ENCODE measurements at regions not wholly inside any gene's neighbourhood (a gene's known extent, or its start where the extent isn't known, plus 50 kb on each side); places are given as distances from the start of the nearest gene placed in this dataset.

- TF ChIP-seq EZH2 (IDR thresholded peaks at IDR 0.05): no peak
- no peak for TF ChIP-seq POLR2AphosphoS5 (IDR thresholded peaks at IDR 0.05; ENCODE audit: borderline replicate concordance, low read depth, low read length)
- TF ChIP-seq FOXP2 (optimal IDR thresholded peaks at IDR 0.05; ENCODE audit: control extremely low read depth, extremely low read length, insufficient read depth): no peak
- Histone ChIP-seq H3K4me3 (no peak overlapping the region), H3K9me3 (ENCODE audit: low read depth, low read length) (no peaks in the 10 kb centered on the region), H3K27ac (no peak overlapping the region), H3K36me3 (ENCODE audit: insufficient read depth, low read length) (no peaks in the 10 kb centered on the region), H3K9ac (ENCODE audit: insufficient read length) (no peak overlapping the region)
- no peak for DNase-seq (ENCODE audit: low read depth, low spot score)
These were observed 154.1 kb upstream of the FAM241A start for GRCh38 chr4:111991163-111991562.

DNA sequence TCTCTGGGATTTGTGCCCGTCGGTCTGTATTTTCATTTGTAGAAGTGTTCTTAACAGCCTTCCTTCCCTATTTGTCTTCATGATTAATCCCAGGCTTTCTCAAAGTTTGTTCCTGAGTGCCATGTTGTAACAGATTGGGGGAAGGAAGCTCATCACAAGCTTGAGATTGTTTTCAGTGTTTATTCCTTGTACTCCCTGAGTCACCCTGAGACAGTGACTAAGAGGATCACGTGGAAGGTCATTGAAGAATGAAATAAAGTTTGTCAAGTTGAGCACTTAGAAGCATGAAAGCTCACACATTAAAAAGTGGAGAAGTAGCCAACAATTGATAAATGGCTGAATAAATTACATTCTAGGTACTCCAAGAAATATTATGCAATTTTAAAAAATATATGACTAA is 153.5 kb upstream of the FAM241A start:
- DNase-seq (ENCODE audit: low read depth, low spot score): no peak

DNA sequence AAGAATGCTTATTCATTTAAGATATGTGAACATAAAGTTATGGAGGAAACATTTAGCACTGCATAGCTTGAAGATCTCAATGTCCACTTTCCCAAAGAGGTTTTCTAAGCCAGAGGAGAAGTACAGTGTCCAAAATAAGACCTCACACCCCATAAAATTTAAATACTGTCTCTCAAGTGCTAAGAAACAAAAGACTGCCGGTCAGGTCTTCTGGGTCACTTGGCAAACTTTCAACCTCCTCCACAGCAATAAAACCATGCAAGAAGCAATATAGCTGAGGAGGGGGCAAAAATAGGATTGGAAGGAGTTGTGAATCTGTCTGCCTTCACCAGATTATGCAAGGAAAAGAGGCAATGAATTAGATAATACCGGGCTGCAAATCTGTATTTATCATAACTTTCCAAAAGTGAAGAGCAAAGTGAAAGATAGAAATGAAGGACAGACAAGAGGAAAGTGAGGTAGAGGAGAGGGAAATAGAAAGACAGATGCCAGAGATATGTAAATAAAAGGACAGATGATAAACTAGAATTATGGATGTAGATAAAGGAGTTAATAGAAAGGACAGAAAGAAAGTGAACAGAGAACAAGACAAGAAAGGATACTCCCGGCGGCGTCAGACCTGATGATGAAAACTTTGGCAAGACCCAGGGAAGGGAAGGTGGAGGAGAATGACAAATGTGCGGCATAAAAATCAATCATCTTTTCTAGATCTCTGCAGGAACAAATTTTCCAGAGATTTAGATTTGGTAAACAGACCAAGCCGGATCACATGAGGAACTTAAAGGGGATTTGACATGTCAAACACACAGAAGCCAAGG is 152.7 kb upstream of the FAM241A start:
- H3K9me3 ChIP-seq (ENCODE audit: low read depth, low read length): no peaks in the 10 kb centered on the region
- no peak overlapping the region for H3K27ac ChIP-seq
- no peak for TF ChIP-seq POLR2AphosphoS5 (IDR thresholded peaks at IDR 0.05; ENCODE audit: borderline replicate concordance, low read depth, low read length)
- TF ChIP-seq FOXP2 (optimal IDR thresholded peaks at IDR 0.05; ENCODE audit: control extremely low read depth, extremely low read length, insufficient read depth): no peak
- no peak for TF ChIP-seq EZH2 (IDR thresholded peaks at IDR 0.05)
- no peak overlapping the region for H3K9ac ChIP-seq (ENCODE audit: insufficient read length)
- no peak overlapping the region for H3K4me3 ChIP-seq
- DNase-seq (ENCODE audit: low read depth, low spot score): no peak
- H3K36me3 ChIP-seq (ENCODE audit: insufficient read depth, low read length): no peaks in the 10 kb centered on the region

More for the DNA sequence above, 153.5 kb upstream of the FAM241A start:
- H3K9me3 ChIP-seq (ENCODE audit: low read depth, low read length): no peaks in the 10 kb centered on the region
- H3K36me3 ChIP-seq (ENCODE audit: insufficient read depth, low read length): no peaks in the 10 kb centered on the region
- no peak overlapping the region for H3K27ac ChIP-seq
- no peak overlapping the region for H3K4me3 ChIP-seq
- TF ChIP-seq FOXP2 (optimal IDR thresholded peaks at IDR 0.05; ENCODE audit: control extremely low read depth, extremely low read length, insufficient read depth) (no peak), POLR2AphosphoS5 (IDR thresholded peaks at IDR 0.05; ENCODE audit: borderline replicate concordance, low read depth, low read length) (no peak), EZH2 (IDR thresholded peaks at IDR 0.05) (no peak)
- no peak overlapping the region for H3K9ac ChIP-seq (ENCODE audit: insufficient read length)

DNA sequence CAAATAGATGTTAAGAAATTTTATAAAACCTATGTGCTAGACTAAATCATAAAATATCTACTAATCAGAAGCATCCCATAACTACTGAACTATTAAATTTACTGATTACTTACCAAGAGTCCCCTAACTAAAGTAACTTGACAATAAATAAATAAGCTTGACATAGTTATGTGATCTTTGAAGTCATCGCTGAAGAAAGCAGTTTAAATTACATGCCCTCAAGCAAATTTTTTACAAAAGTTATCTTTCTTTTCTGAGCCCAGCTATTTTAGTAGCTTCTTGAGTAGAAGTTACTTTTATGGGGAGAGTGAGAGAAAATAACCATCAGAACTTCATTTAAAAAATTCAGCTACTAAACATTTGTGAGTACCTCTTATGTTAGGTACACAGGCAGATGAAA is 150.9 kb upstream of the FAM241A start:
- Histone ChIP-seq H3K4me3 (peak overlapping the region; percentile 12; the same call in 1 of the 2 replicates), H3K27ac (peak overlapping the region; percentile 34; the same call in 1 of the 2 replicates)
- TF ChIP-seq FOXP2 (optimal IDR thresholded peaks at IDR 0.05; ENCODE audit: control extremely low read depth, extremely low read length, insufficient read depth) (no peak), POLR2AphosphoS5 (IDR thresholded peaks at IDR 0.05; ENCODE audit: borderline replicate concordance, low read depth, low read length) (no peak), EZH2 (IDR thresholded peaks at IDR 0.05) (no peak)

DNA sequence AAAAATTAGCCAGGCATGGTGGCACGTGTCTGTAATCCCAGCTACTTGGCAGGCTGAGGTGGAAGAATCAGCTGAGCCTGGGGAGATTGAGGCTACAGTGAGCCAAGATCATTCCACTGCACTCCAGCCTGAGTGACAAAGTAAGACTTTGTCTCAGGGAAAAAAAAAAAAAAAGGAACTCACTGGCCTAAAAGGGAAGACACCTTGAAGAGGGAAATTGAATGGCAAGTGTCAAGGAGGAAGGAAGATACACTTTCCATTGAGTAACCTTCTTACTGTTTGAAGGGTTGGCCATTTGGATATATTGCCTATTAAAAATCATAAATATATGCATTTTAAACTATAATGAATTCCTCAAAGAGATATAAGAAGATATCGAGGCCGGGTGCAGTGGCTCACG is 147.5 kb upstream of the FAM241A start:
- DNase-seq (ENCODE audit: low read depth, low spot score): no peak
- no peak overlapping the region for H3K9ac ChIP-seq (ENCODE audit: insufficient read length)
- TF ChIP-seq POLR2AphosphoS5 (IDR thresholded peaks at IDR 0.05; ENCODE audit: borderline replicate concordance, low read depth, low read length) (no peak), FOXP2 (optimal IDR thresholded peaks at IDR 0.05; ENCODE audit: control extremely low read depth, extremely low read length, insufficient read depth) (no peak), EZH2 (IDR thresholded peaks at IDR 0.05) (no peak)

More for the DNA sequence above, 150.9 kb upstream of the FAM241A start:
- no peaks in the 10 kb centered on the region for H3K36me3 ChIP-seq (ENCODE audit: insufficient read depth, low read length)
- no peak for DNase-seq (ENCODE audit: low read depth, low spot score)
- no peaks in the 10 kb centered on the region for H3K9me3 ChIP-seq (ENCODE audit: low read depth, low read length)
- no peak overlapping the region for H3K9ac ChIP-seq (ENCODE audit: insufficient read length)

GRCh38 chr4:111999801-112000200 is 145.5 kb upstream of the FAM241A start:
- Histone ChIP-seq H3K36me3 (ENCODE audit: insufficient read depth, low read length) (no peaks in the 10 kb centered on the region), H3K9ac (ENCODE audit: insufficient read length) (no peak overlapping the region), H3K9me3 (ENCODE audit: low read depth, low read length) (no peaks in the 10 kb centered on the region), H3K27ac (no peak overlapping the region), H3K4me3 (no peak overlapping the region)
- no peak for TF ChIP-seq EZH2 (IDR thresholded peaks at IDR 0.05)
- no peak for TF ChIP-seq FOXP2 (optimal IDR thresholded peaks at IDR 0.05; ENCODE audit: control extremely low read depth, extremely low read length, insufficient read depth)
- no peak for TF ChIP-seq POLR2AphosphoS5 (IDR thresholded peaks at IDR 0.05; ENCODE audit: borderline replicate concordance, low read depth, low read length)
- no peak for DNase-seq (ENCODE audit: low read depth, low spot score)

More for the DNA sequence above, 147.5 kb upstream of the FAM241A start:
- Histone ChIP-seq H3K36me3 (ENCODE audit: insufficient read depth, low read length) (no peaks in the 10 kb centered on the region), H3K9me3 (ENCODE audit: low read depth, low read length) (no peaks in the 10 kb centered on the region), H3K27ac (no peak overlapping the region), H3K4me3 (no peak overlapping the region)

GRCh38 chr4:112001041-112001440 is 144.2 kb upstream of the FAM241A start:
- no peak for DNase-seq (ENCODE audit: low read depth, low spot score)
- no peak overlapping the region for H3K4me3 ChIP-seq
- no peak overlapping the region for H3K9ac ChIP-seq (ENCODE audit: insufficient read length)
- no peaks in the 10 kb centered on the region for H3K9me3 ChIP-seq (ENCODE audit: low read depth, low read length)
- no peak overlapping the region for H3K27ac ChIP-seq
- H3K36me3 ChIP-seq (ENCODE audit: insufficient read depth, low read length): no peaks in the 10 kb centered on the region
- TF ChIP-seq EZH2 (IDR thresholded peaks at IDR 0.05) (no peak), POLR2AphosphoS5 (IDR thresholded peaks at IDR 0.05; ENCODE audit: borderline replicate concordance, low read depth, low read length) (no peak), FOXP2 (optimal IDR thresholded peaks at IDR 0.05; ENCODE audit: control extremely low read depth, extremely low read length, insufficient read depth) (no peak)

DNA sequence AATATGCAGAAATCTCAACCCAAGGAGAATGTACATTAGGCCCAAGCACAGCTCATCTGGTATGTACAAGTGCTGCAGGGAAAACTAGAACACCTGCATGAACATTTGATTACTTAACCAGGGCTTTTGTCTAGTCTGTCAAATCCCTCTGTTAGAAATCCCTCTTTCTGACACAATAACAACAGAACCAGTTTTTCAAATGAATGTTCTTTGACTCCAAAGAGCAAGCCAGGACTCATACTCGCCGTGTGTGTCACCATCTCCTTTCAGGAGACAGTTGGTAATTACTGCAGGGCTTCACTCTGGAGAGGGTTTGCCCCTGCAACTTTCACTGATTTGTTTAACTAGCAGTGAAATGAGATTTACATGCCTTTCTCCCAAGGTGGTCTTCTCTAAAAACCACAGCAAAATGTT is 143.0 kb upstream of the FAM241A start:
- Histone ChIP-seq H3K27ac (no peak overlapping the region; the same call in 1 of the 2 replicates), H3K4me3 (no peak overlapping the region), H3K9me3 (ENCODE audit: low read depth, low read length) (no peaks in the 10 kb centered on the region), H3K9ac (ENCODE audit: insufficient read length) (no peak overlapping the region), H3K36me3 (ENCODE audit: insufficient read depth, low read length) (no peaks in the 10 kb centered on the region)
- DNase-seq (ENCODE audit: low read depth, low spot score): no peak
- TF ChIP-seq POLR2AphosphoS5 (IDR thresholded peaks at IDR 0.05; ENCODE audit: borderline replicate concordance, low read depth, low read length) (no peak), EZH2 (IDR thresholded peaks at IDR 0.05) (no peak), FOXP2 (optimal IDR thresholded peaks at IDR 0.05; ENCODE audit: control extremely low read depth, extremely low read length, insufficient read depth) (no peak)

All from SK-N-MC (cell line).